GM23248 (cell line): ENCODE measurements at regions not wholly inside any gene's neighbourhood (a gene's known extent, or its start where the extent isn't known, plus 50 kb on each side); places are given as distances from the start of the nearest gene placed in this dataset.

Source experiments
- DNase-seq: peaks from one replicate; pipeline ENCODE4 v3.0.0-alpha.2; 2015
- H2AFZ ChIP-seq: fragments of 200-600 bp; sonication (generic); 2 replicates; pipeline ENCODE4 v1.6.1; 2016; ENCODE audit warnings: antibody characterized with exemption
- H3F3A ChIP-seq: fragments of 200-600 bp; sonication (generic); 2 replicates; pipeline ENCODE4 v1.6.1; 2016; ENCODE audit warnings: mild to moderate bottlenecking, antibody characterized with exemption, mixed run types; ENCODE audit not compliant: insufficient read depth
- H3K27ac ChIP-seq: fragments of 200-600 bp; sonication (generic); 2 replicates; pipeline ENCODE4 v1.5.1; 2016; ENCODE audit warnings: mild to moderate bottlenecking
- H3K27me3 ChIP-seq: fragments of 200-600 bp; sonication (generic); replicated peaks from 2 replicates; pipeline ENCODE4 v1.6.1; 2016; ENCODE audit warnings: mild to moderate bottlenecking; ENCODE audit not compliant: insufficient read depth
- H3K36me3 ChIP-seq: fragments of 200-600 bp; sonication (generic); 2 replicates; pipeline ENCODE4 v1.6.1; 2016; ENCODE audit warnings: low read depth, mild to moderate bottlenecking
- H3K4me1 ChIP-seq: fragments of 200-600 bp; sonication (generic); 2 replicates; pipeline ENCODE4 v1.6.1; 2016; ENCODE audit warnings: mild to moderate bottlenecking; ENCODE audit not compliant: insufficient read depth
- H3K4me2 ChIP-seq: fragments of 200-600 bp; sonication (generic); one replicate; pipeline ENCODE4 v1.6.1; 2016; ENCODE audit warnings: mild to moderate bottlenecking; ENCODE audit not compliant: unreplicated experiment
- H3K4me3 ChIP-seq: fragments of 200-600 bp; sonication (generic); 2 replicates; pipeline ENCODE4 v1.5.1; 2016; ENCODE audit warnings: mild to moderate bottlenecking
- H3K79me2 ChIP-seq: fragments of 200-600 bp; sonication (generic); 2 replicates; pipeline ENCODE4 v1.6.1; 2016; ENCODE audit warnings: mild to moderate bottlenecking; ENCODE audit not compliant: insufficient read depth
- H3K9ac ChIP-seq: fragments of 200-600 bp; sonication (generic); 2 replicates; pipeline ENCODE4 v1.6.1; 2016; ENCODE audit warnings: mild to moderate bottlenecking
- H3K9me2 ChIP-seq: fragments of 200-600 bp; sonication (generic); 2 replicates; pipeline ENCODE4 v1.6.1; 2016; ENCODE audit warnings: mixed run types, mild to moderate bottlenecking, moderate library complexity; ENCODE audit not compliant: insufficient read depth
- H3K9me3 ChIP-seq: fragments of 200-600 bp; sonication (generic); one replicate; pipeline ENCODE4 v1.6.1; 2017; ENCODE audit warnings: low read depth
- H4K20me1 ChIP-seq: fragments of 200-600 bp; sonication (generic); 2 replicates; pipeline ENCODE4 v1.6.0; 2016; ENCODE audit not compliant: insufficient read depth
- EZH2 ChIP-seq: fragments of 200-600 bp; sonication (generic); IDR thresholded peaks from 2 replicates; pipeline ENCODE4 v1.6.1; 2018; ENCODE audit warnings: antibody characterized with exemption, mild to moderate bottlenecking; ENCODE audit not compliant: insufficient read depth, poor library complexity, severe bottlenecking
- EZH2phosphoT487 ChIP-seq: fragments of 200-600 bp; sonication (generic); IDR thresholded peaks from 2 replicates; pipeline ENCODE4 v1.6.1; 2018; ENCODE audit warnings: antibody characterized with exemption, moderate library complexity, mild to moderate bottlenecking, low read depth; ENCODE audit not compliant: insufficient read depth
- WGBS, 2 experiments: methylation state at CpG; one replicate each; pipeline ENCODE4 v1.1.6; 2015 to 2017; ENCODE audit warnings: low lambda C conversion rate in 2 of 2, low coverage in 1 of 2; ENCODE audit errors: missing lambda C conversion rate in 2 of 2; 5-methylcytosine and 5-hydroxymethylcytosine counted together
- in situ Hi-C: fragments of 300-500 bp; cut with MboI; formaldehyde crosslinking; loops from 2 replicates; pipeline ENCODE4 v1.15.0; 2020

- TF ChIP-seq EZH2: no peak
- TF ChIP-seq EZH2phosphoT487: no peak
- Histone ChIP-seq H3F3A (no peaks in the 10 kb centered on the region), H4K20me1 (no peaks in the 10 kb centered on the region), H2AFZ (no peak overlapping the region), H3K4me1 (no peaks in the 10 kb centered on the region), H3K27ac (no peak overlapping the region), H3K9me2 (no peaks in the 10 kb centered on the region), H3K36me3 (no peaks in the 10 kb centered on the region), H3K27me3 (no peaks in the 10 kb centered on the region), H3K4me2 (no peak overlapping the region), H3K9ac (no peak overlapping the region), H3K4me3 (no peak overlapping the region), H3K79me2 (no peaks in the 10 kb centered on the region), H3K9me3 (no peaks in the 10 kb centered on the region)
- WGBS, 2 experiments: 70 to 74% methylated on average over 2 of the region's 2 CpGs
- no peak for DNase-seq
- in situ Hi-C loops: no loop called here
Observed at GRCh38 chr7:28277958-28278357, 97.4 kb upstream of the JAZF1 start.

GRCh38 chr7:28280516-28280915 is 99.9 kb upstream of the JAZF1 start:
- 57 to 69% methylated on average over 3 of the region's 3 CpGs for WGBS, 2 experiments
- H3K4me2 ChIP-seq: no peak overlapping the region
- H2AFZ ChIP-seq: no peak overlapping the region
- H3K4me1 ChIP-seq: no peaks in the 10 kb centered on the region
- H3F3A ChIP-seq: no peaks in the 10 kb centered on the region
- H3K9ac ChIP-seq: no peak overlapping the region
- H3K79me2 ChIP-seq: no peaks in the 10 kb centered on the region
- TF ChIP-seq EZH2 (no peak), EZH2phosphoT487 (no peak)
- no peaks in the 10 kb centered on the region for H4K20me1 ChIP-seq
- no peaks in the 10 kb centered on the region for H3K27me3 ChIP-seq
- H3K9me3 ChIP-seq: no peaks in the 10 kb centered on the region
- no peaks in the 10 kb centered on the region for H3K9me2 ChIP-seq
- DNase-seq: no peak
- H3K27ac ChIP-seq: no peak overlapping the region
- in situ Hi-C loops: no loop called here
- no peaks in the 10 kb centered on the region for H3K36me3 ChIP-seq
- no peak overlapping the region for H3K4me3 ChIP-seq

GRCh38 chr7:28290496-28290895 is 109.9 kb upstream of the JAZF1 start:
- in situ Hi-C loops: no loop called here
- H3K27ac ChIP-seq: no peak overlapping the region
- TF ChIP-seq EZH2phosphoT487 (no peak), EZH2 (no peak)
- no peaks in the 10 kb centered on the region for H3K9me2 ChIP-seq
- 96% methylated on average over 2 of the region's 2 CpGs for WGBS, 2 experiments
- no peaks in the 10 kb centered on the region for H3K4me1 ChIP-seq
- H3K36me3 ChIP-seq: no peaks in the 10 kb centered on the region
- no peak overlapping the region for H3K4me3 ChIP-seq
- no peaks in the 10 kb centered on the region for H3K9me3 ChIP-seq
- no peaks in the 10 kb centered on the region for H3F3A ChIP-seq
- no peaks in the 10 kb centered on the region for H3K79me2 ChIP-seq
- no peaks in the 10 kb centered on the region for H3K27me3 ChIP-seq
- DNase-seq: no peak
- H4K20me1 ChIP-seq: no peaks in the 10 kb centered on the region
- H3K4me2 ChIP-seq: no peak overlapping the region
- H2AFZ ChIP-seq: no peak overlapping the region
- no peak overlapping the region for H3K9ac ChIP-seq

GRCh38 chr7:28291559-28291958 is 111.0 kb upstream of the JAZF1 start:
- TF ChIP-seq EZH2phosphoT487: no peak
- Histone ChIP-seq H2AFZ (no peak overlapping the region), H4K20me1 (no peaks in the 10 kb centered on the region), H3K4me3 (no peak overlapping the region), H3K9ac (no peak overlapping the region), H3F3A (peaks cover 3% of the 10 kb centered on the region; the same call in 1 of the 2 replicates), H3K27ac (no peak overlapping the region), H3K4me2 (no peak overlapping the region), H3K9me2 (no peaks in the 10 kb centered on the region), H3K4me1 (peaks cover 4% of the 10 kb centered on the region), H3K9me3 (no peaks in the 10 kb centered on the region), H3K79me2 (no peaks in the 10 kb centered on the region), H3K36me3 (no peaks in the 10 kb centered on the region), H3K27me3 (no peaks in the 10 kb centered on the region)
- in situ Hi-C loops: no loop called here
- DNase-seq: no peak
- WGBS, 2 experiments: 68 to 75% methylated on average over 4 of the region's 4 CpGs

GRCh38 chr7:28292834-28293526 is 112.4 kb upstream of the JAZF1 start:
- Histone ChIP-seq H3K4me3 (no peak overlapping the region), H3F3A (peaks cover 11% of the 10 kb centered on the region; the same call in 1 of the 2 replicates), H3K36me3 (no peaks in the 10 kb centered on the region), H4K20me1 (no peaks in the 10 kb centered on the region), H3K9me2 (no peaks in the 10 kb centered on the region), H3K4me1 (peaks cover 11% of the 10 kb centered on the region), H3K27ac (no peak overlapping the region), H3K9ac (no peak overlapping the region), H3K27me3 (no peaks in the 10 kb centered on the region), H3K9me3 (no peaks in the 10 kb centered on the region), H3K79me2 (no peaks in the 10 kb centered on the region), H3K4me2 (no peak overlapping the region), H2AFZ (no peak overlapping the region)
- TF ChIP-seq EZH2phosphoT487 (no peak), EZH2 (no peak)
- 80 to 86% methylated on average over 5 of the region's 5 CpGs for WGBS, 2 experiments
- no peak for DNase-seq
- in situ Hi-C loops: no loop called here
